ENCODE measurements at regions not wholly inside any gene's neighbourhood (a gene's known extent, or its start where the extent isn't known, plus 50 kb on each side); places are given as distances from the start of the nearest gene placed in this dataset.

DNA sequence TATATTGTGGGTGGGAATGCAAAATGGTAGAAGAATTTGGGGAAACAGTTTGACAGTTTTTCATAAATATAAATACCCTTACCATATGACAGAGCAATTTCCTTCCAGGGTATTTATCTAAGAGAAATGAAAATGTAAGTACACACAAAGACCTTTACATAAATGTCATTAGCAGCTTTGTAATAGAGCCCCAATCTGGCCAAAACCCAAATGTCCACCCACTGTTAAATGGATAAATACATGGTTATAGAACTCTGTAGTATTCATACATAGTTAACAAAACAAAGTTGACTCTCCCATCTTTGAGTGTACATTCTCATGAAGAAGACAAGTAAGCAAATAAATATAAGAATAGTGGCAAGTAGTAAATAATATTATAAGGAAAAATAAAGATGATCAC lies 514.8 kb upstream of the NOX3 start:
- DNase-seq (ENCODE audit: low read depth): no peak
- no peak overlapping the region for H3K4me3 ChIP-seq (ENCODE audit: low read length)
- TF ChIP-seq, protein P1, sequence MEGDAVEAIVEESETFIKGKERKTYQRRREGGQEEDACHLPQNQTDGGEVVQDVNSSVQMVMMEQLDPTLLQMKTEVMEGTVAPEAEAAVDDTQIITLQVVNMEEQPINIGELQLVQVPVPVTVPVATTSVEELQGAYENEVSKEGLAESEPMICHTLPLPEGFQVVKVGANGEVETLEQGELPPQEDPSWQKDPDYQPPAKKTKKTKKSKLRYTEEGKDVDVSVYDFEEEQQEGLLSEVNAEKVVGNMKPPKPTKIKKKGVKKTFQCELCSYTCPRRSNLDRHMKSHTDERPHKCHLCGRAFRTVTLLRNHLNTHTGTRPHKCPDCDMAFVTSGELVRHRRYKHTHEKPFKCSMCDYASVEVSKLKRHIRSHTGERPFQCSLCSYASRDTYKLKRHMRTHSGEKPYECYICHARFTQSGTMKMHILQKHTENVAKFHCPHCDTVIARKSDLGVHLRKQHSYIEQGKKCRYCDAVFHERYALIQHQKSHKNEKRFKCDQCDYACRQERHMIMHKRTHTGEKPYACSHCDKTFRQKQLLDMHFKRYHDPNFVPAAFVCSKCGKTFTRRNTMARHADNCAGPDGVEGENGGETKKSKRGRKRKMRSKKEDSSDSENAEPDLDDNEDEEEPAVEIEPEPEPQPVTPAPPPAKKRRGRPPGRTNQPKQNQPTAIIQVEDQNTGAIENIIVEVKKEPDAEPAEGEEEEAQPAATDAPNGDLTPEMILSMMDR (IDR thresholded peaks at IDR 0.05; ENCODE audit: insufficient read depth, low read depth, low read length, missing control alignments): no peak

DNA sequence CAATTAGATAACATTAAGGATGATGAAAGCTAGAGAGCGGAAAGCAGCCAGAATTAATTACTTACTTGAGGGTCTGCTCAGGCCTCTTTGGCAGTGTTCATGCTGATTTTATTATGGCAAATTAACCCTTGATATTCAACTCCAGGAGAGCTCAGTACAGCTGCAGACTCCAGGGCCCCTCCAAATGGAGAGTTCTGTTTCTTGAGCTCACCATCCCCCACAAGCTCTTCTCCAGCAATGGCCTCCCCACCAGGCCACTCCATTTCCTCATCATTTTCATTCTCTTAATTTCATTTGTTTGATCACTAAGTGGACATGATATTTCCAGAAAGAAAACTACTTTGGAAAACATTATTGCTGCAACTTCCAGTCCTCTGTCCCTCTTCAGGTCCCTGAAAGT lies 513.3 kb upstream of the NOX3 start:
- no peak overlapping the region for H3K4me3 ChIP-seq (ENCODE audit: low read length)
- TF ChIP-seq, protein P1 (IDR thresholded peaks at IDR 0.05; ENCODE audit: insufficient read depth, low read depth, low read length, missing control alignments): no peak

DNA sequence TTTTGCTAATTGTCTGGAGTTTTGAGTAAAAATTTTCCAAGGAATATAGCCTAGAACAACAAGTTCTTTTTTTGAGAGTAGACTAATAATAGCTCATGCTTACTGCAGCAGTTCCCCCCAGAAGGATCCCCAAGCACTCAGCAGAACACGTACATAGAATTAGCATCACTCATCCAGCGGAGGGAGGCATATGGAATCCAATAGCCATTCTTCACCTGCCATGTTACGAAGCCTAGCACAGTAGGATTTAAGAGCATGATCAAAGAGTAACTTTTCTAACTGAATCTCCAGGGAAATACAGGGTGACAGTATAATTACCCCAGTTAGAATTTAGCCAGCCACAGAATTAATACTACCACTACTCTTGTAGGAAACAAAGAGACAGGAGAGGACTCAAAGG lies 511.7 kb upstream of the NOX3 start:
- H3K4me3 ChIP-seq (ENCODE audit: low read length): no peak overlapping the region
- DNase-seq (ENCODE audit: low read depth): no peak
- TF ChIP-seq, protein P1 (IDR thresholded peaks at IDR 0.05; ENCODE audit: insufficient read depth, low read depth, low read length, missing control alignments): no peak

More for the DNA sequence above, 513.3 kb upstream of the NOX3 start:
- DNase-seq (ENCODE audit: low read depth): no peak

DNA sequence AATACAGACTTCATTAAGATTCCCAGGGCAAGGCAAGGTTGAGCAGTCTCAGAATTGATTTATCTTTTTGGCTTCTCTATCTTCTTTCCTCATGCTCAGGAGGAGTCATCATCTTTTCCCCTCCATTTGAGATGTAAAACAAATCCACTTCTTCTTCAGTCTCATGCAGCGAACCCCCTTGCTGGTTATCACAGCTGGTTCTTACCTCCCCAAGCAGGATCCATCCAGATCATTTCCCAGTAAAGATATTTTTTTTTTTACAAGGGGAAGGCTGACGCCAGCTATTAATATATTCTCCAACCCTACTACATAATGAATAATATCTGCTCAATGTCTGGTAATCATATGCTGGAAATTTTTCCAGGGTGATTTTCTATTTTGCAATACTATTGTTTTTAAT lies 508.9 kb upstream of the NOX3 start:
- no peak overlapping the region for H3K4me3 ChIP-seq (ENCODE audit: low read length)
- TF ChIP-seq, protein P1 (IDR thresholded peaks at IDR 0.05; ENCODE audit: insufficient read depth, low read depth, low read length, missing control alignments): no peak
- DNase-seq (ENCODE audit: low read depth): no peak

DNA sequence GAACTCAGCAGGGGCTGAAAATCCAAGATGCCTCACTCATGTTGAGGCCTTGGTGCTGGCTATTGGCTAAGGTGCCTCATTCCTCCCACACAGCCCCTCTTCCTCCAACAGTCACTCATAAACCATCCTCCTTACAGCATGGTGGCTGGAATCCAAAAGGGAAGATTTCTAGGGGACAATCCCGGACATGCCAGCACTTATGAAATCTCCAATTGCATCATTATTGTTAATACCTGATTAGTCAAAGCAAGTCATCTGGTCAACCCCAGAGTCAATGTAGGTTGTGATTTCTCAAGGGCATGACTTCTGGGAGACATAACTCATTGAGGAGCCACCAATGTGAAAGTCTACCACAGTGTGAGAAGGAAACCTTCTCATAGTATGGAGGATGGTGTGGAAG lies 506.6 kb upstream of the NOX3 start:
- TF ChIP-seq, protein P1 (IDR thresholded peaks at IDR 0.05; ENCODE audit: insufficient read depth, low read depth, low read length, missing control alignments): no peak
- no peak overlapping the region for H3K4me3 ChIP-seq (ENCODE audit: low read length)
- peak; percentile 39 for DNase-seq (ENCODE audit: low read depth)

DNA sequence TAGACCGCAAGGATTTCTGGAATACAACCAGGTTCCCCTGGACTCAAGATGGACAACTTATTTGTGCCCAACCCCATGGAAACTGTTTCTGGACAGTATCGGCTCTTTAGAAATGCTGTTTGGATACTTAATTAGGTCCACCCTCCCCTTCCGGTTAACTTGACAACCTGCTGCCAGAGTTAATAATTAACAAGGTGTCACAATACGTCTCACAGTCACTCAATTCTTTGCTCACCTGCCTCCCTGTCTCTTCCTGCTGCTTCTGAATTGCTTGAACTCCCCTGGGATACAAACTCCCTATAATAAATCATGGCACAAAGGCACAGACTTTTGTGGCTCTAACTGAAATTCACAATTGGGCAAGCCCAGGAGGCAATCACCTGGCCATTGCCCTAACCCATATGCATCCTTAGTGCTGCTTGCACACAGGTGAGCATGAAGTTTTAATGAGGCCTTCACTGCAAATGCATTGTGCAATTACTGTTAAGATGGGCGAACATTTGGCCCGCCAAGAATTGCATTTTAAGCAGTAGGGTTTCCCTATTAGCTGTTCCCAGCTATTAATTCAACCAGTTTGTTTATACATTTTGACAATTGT lies 504.4 kb upstream of the NOX3 start:
- DNase-seq (ENCODE audit: low read depth): no peak
- no peak overlapping the region for H3K4me3 ChIP-seq (ENCODE audit: low read length)
- TF ChIP-seq, protein P1 (IDR thresholded peaks at IDR 0.05; ENCODE audit: insufficient read depth, low read depth, low read length, missing control alignments): no peak

DNA sequence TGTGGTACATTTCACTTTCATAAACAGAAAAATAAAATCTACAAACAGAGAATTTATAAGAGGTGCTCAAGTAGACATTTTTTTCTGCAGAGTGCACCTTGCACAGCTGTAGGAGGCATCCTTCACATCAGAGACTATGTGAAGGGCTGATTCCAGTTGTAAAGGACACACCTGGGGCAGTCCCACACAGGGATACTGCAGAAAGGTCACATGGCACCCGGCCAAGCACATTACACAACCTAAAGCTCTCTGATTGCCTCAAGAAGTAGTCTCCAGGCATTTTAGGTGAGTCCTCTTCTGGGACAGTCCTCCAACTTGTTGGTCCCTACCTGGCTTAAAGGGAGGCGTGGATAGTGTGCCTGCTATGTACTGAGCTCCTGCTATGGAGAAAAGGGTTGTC lies 502.9 kb upstream of the NOX3 start:
- peak; percentile 4 for DNase-seq (ENCODE audit: low read depth)
- TF ChIP-seq, protein P1 (IDR thresholded peaks at IDR 0.05; ENCODE audit: insufficient read depth, low read depth, low read length, missing control alignments): no peak

More for the DNA sequence above, 502.9 kb upstream of the NOX3 start:
- H3K4me3 ChIP-seq (ENCODE audit: low read length): no peak overlapping the region
